Hematopoietic multipotent progenitor cell treated with erythropoietin and hydrocortisone succinate and interleukin-3 and kit ligand, for 8 days (in vitro differentiated cells): ENCODE measurements at regions not wholly inside any gene's neighbourhood (a gene's known extent, or its start where the extent isn't known, plus 50 kb on each side); places are given as distances from the start of the nearest gene placed in this dataset.

Experiments used
- DNase-seq: peaks from one replicate; pipeline ENCODE4 v3.0.0-alpha.2; 2015

- no peak for DNase-seq
Observed at GRCh38 chr11:127919206-127920000, 668.0 kb downstream of the ETS1 start.

- DNase-seq = no peak
Observed at GRCh38 chr11:127902382-127902781, 685.0 kb downstream of the ETS1 start.

GRCh38 chr11:127898422-127899365 lies 688.7 kb downstream of the ETS1 start:
- no peak for DNase-seq

- no peak for DNase-seq
Observed at GRCh38 chr11:127895776-127896175, 691.6 kb downstream of the ETS1 start.

- DNase-seq = no peak
Observed at GRCh38 chr11:127894316-127894715, 693.0 kb downstream of the ETS1 start.

- DNase-seq = no peak
Observed at GRCh38 chr11:127890030-127890615, 697.2 kb downstream of the ETS1 start.

GRCh38 chr11:127888386-127888785 lies 699.0 kb downstream of the ETS1 start:
- no peak for DNase-seq

- no peak for DNase-seq
Observed at GRCh38 chr11:127875131-127875530, 712.2 kb downstream of the ETS1 start.

GRCh38 chr11:127873478-127873877 lies 713.9 kb downstream of the ETS1 start:
- DNase-seq = no peak

- no peak for DNase-seq
Observed at GRCh38 chr11:127866109-127866508, 721.2 kb downstream of the ETS1 start.

- no peak for DNase-seq
Observed at GRCh38 chr11:127864861-127865260, 722.5 kb downstream of the ETS1 start.

- no peak for DNase-seq
Observed at GRCh38 chr11:127862406-127862805, 725.0 kb downstream of the ETS1 start.

GRCh38 chr11:127859941-127860354 lies 727.4 kb downstream of the ETS1 start:
- DNase-seq = no peak

GRCh38 chr11:127844876-127845275 lies 742.5 kb downstream of the ETS1 start:
- no peak for DNase-seq

GRCh38 chr11:127843483-127844396 lies 743.6 kb downstream of the ETS1 start:
- peak; percentile 55 for DNase-seq

GRCh38 chr11:127825183-127825582 lies 762.2 kb downstream of the ETS1 start:
- DNase-seq = no peak

GRCh38 chr11:127818625-127819024 lies 768.7 kb downstream of the ETS1 start:
- no peak for DNase-seq

- no peak for DNase-seq
Observed at GRCh38 chr11:127816962-127817361, 770.4 kb downstream of the ETS1 start.

- no peak for DNase-seq
Observed at GRCh38 chr11:127815331-127815730, 772.0 kb downstream of the ETS1 start.

- DNase-seq = no peak
Observed at GRCh38 chr11:127806501-127806900, 780.9 kb downstream of the ETS1 start.

GRCh38 chr11:127805771-127806170 lies 781.6 kb downstream of the ETS1 start:
- DNase-seq = no peak

- DNase-seq = no peak
Observed at GRCh38 chr11:127804747-127805400, 782.5 kb downstream of the ETS1 start.
